Loucy (cell line): ENCODE measurements at regions not wholly inside any gene's neighbourhood (a gene's known extent, or its start where the extent isn't known, plus 50 kb on each side); places are given as distances from the start of the nearest gene placed in this dataset.

Source experiments
- H2AFZ ChIP-seq: fragments of 200-600 bp; sonication (generic); 2 replicates; pipeline ENCODE4 v1.6.0; 2016; ENCODE audit warnings: antibody characterized with exemption, mild to moderate bottlenecking, low read length, moderate library complexity
- H3F3A ChIP-seq: fragments of 200-600 bp; 2 replicates; pipeline ENCODE4 v1.6.0; 2016; ENCODE audit warnings: antibody characterized with exemption, low read depth, mild to moderate bottlenecking
- H3K27me3 ChIP-seq: fragments of 200-600 bp; sonication (generic); 2 replicates; pipeline ENCODE4 v1.6.1; 2014; ENCODE audit warnings: low read length, mild to moderate bottlenecking; ENCODE audit not compliant: insufficient read depth, poor library complexity, severe bottlenecking
- H3K36me3 ChIP-seq: fragments of 200-600 bp; sonication (generic); 2 replicates; pipeline ENCODE4 v1.6.1; 2016; ENCODE audit warnings: low read length; ENCODE audit not compliant: insufficient read depth
- H3K4me1 ChIP-seq: fragments of 200-600 bp; sonication (generic); 2 replicates; pipeline ENCODE4 v1.5.1; 2014; ENCODE audit warnings: low read length, mild to moderate bottlenecking; ENCODE audit not compliant: insufficient read depth, poor library complexity, severe bottlenecking
- H3K4me2 ChIP-seq: fragments of 200-600 bp; sonication (generic); 2 replicates; pipeline ENCODE4 v1.6.0; 2014; ENCODE audit warnings: antibody characterized with exemption, low read length, low read depth, mild to moderate bottlenecking; ENCODE audit not compliant: poor library complexity, severe bottlenecking
- H3K4me3 ChIP-seq: fragments of 200-600 bp; sonication (generic); 2 replicates; pipeline ENCODE4 v1.5.1; 2014; ENCODE audit warnings: low read length, mild to moderate bottlenecking, mixed read lengths; ENCODE audit not compliant: poor library complexity, severe bottlenecking
- H3K79me2 ChIP-seq: fragments of 200-600 bp; sonication (generic); 2 replicates; pipeline ENCODE4 v1.6.1; 2014; ENCODE audit warnings: low read length; ENCODE audit not compliant: insufficient read depth
- H3K9ac ChIP-seq: fragments of 200-600 bp; sonication (generic); 2 replicates; pipeline ENCODE4 v1.6.0; 2014; ENCODE audit warnings: mild to moderate bottlenecking, low read depth, low read length, moderate library complexity; ENCODE audit not compliant: poor library complexity, severe bottlenecking
- H3K9me2 ChIP-seq: fragments of 200-600 bp; sonication (generic); replicated peaks from 2 replicates; pipeline ENCODE4 v1.6.1; 2016; ENCODE audit warnings: low read depth, low read length, mixed read lengths
- H3K9me3 ChIP-seq: fragments of 200-600 bp; sonication (generic); 2 replicates; pipeline ENCODE4 v1.6.1; 2014; ENCODE audit warnings: mild to moderate bottlenecking, antibody characterized with exemption, low read length, low read depth; ENCODE audit not compliant: insufficient read depth
- H4K20me1 ChIP-seq: fragments of 200-600 bp; sonication (generic); 2 replicates; pipeline ENCODE4 v1.6.0; 2014; ENCODE audit warnings: antibody characterized with exemption, low read length, mild to moderate bottlenecking; ENCODE audit not compliant: insufficient read depth, poor library complexity, severe bottlenecking
- CTCF ChIP-seq: fragments of 200-600 bp; sonication (generic); conservative IDR thresholded peaks from 2 replicates; pipeline ENCODE4 v1.5.1; 2014; ENCODE audit warnings: mild to moderate bottlenecking, antibody characterized with exemption, low read length
- EZH2phosphoT487 ChIP-seq: fragments of 200-600 bp; IDR thresholded peaks from 2 replicates; pipeline ENCODE4 v1.6.1; 2018; ENCODE audit warnings: antibody characterized with exemption, mild to moderate bottlenecking, moderate library complexity, borderline replicate concordance

- Histone ChIP-seq H2AFZ (no peak overlapping the region), H4K20me1 (no peaks in the 10 kb centered on the region), H3K4me3 (no peak overlapping the region), H3K9me3 (no peaks in the 10 kb centered on the region), H3K9ac (no peak overlapping the region), H3K79me2 (no peaks in the 10 kb centered on the region), H3K36me3 (no peaks in the 10 kb centered on the region), H3K4me1 (peaks cover 8% of the 10 kb centered on the region), H3F3A (no peaks in the 10 kb centered on the region), H3K4me2 (no peak overlapping the region), H3K27me3 (no peaks in the 10 kb centered on the region), H3K9me2 (no peaks in the 10 kb centered on the region)
- TF ChIP-seq EZH2phosphoT487 (no peak), CTCF (no peak)
These were observed 116.1 kb upstream of the STK17B start for GRCh38 chr2:196287523-196287922.

- TF ChIP-seq EZH2phosphoT487, result no peak
- no peak for TF ChIP-seq CTCF
- Histone ChIP-seq H3F3A (no peaks in the 10 kb centered on the region), H2AFZ (no peak overlapping the region), H3K4me3 (no peak overlapping the region), H3K36me3 (no peaks in the 10 kb centered on the region), H3K9me3 (no peaks in the 10 kb centered on the region), H3K9me2 (no peaks in the 10 kb centered on the region), H3K4me2 (no peak overlapping the region), H3K9ac (no peak overlapping the region), H3K4me1 (peaks cover 8% of the 10 kb centered on the region), H3K27me3 (no peaks in the 10 kb centered on the region), H3K79me2 (no peaks in the 10 kb centered on the region), H4K20me1 (no peaks in the 10 kb centered on the region)
These were observed 116.7 kb upstream of the STK17B start for GRCh38 chr2:196288006-196288538.

GRCh38 chr2:196289000-196289399 is 117.6 kb upstream of the STK17B start:
- Histone ChIP-seq H3K9ac (no peak overlapping the region), H3K27me3 (no peaks in the 10 kb centered on the region), H3K79me2 (no peaks in the 10 kb centered on the region), H3K4me3 (no peak overlapping the region), H4K20me1 (no peaks in the 10 kb centered on the region), H3K36me3 (no peaks in the 10 kb centered on the region), H2AFZ (no peak overlapping the region), H3K9me2 (no peaks in the 10 kb centered on the region), H3K9me3 (no peaks in the 10 kb centered on the region), H3F3A (no peaks in the 10 kb centered on the region), H3K4me2 (no peak overlapping the region), H3K4me1 (peaks cover 8% of the 10 kb centered on the region)
- TF ChIP-seq CTCF (no peak), EZH2phosphoT487 (no peak)
